ENCODE measurements at regions not wholly inside any gene's neighbourhood (a gene's known extent, or its start where the extent isn't known, plus 50 kb on each side); places are given as distances from the start of the nearest gene placed in this dataset.

DNA sequence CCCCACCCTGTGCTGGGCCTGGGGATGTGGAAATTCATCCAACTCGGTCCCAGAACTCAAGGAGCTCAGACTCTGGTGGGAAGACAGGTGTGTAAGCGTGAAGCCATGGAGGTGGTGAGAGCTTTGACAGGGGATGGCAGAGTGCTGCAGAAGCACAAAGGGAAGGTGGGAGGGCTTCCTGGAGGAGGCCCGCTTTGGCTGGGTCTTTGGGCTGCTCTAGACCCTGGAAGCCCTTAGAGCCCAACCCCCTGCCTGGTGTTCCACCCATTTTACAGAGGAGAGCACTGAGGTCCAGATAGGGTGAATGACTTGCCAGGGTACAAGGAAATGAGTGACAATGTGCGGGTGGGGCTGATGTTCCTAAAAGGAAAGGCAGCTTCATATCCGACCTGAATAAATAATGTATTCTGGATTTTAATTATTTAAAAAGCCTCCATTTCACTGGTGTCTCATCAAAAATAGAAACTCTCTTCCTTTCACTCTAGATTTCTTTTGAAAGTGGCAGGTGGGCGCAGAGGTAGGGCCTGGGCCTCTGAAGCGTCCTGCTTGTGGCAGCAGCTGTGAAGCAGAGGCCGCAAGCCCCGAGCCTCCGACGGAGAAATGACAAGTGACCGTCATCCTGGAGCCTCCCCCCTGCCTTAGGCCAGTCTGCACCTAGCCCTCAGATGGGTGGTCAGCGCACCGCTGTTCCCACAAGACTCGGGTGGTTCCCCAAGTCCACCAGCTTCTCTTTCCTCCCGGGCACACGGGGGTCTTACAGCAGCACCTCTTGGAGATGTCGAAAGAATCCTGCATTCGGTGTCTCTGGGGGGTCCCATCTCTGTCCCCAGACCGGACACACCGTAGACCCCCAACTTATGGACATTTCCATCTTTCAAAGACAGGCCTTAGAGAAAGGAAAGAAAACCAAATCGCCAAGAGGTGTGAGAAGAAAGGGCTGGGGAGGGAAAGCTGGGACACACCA lies 71.0 kb upstream of the TAF1B start:
- DNase-seq (ENCODE audit: low read depth, low spot score), result no peak

DNA sequence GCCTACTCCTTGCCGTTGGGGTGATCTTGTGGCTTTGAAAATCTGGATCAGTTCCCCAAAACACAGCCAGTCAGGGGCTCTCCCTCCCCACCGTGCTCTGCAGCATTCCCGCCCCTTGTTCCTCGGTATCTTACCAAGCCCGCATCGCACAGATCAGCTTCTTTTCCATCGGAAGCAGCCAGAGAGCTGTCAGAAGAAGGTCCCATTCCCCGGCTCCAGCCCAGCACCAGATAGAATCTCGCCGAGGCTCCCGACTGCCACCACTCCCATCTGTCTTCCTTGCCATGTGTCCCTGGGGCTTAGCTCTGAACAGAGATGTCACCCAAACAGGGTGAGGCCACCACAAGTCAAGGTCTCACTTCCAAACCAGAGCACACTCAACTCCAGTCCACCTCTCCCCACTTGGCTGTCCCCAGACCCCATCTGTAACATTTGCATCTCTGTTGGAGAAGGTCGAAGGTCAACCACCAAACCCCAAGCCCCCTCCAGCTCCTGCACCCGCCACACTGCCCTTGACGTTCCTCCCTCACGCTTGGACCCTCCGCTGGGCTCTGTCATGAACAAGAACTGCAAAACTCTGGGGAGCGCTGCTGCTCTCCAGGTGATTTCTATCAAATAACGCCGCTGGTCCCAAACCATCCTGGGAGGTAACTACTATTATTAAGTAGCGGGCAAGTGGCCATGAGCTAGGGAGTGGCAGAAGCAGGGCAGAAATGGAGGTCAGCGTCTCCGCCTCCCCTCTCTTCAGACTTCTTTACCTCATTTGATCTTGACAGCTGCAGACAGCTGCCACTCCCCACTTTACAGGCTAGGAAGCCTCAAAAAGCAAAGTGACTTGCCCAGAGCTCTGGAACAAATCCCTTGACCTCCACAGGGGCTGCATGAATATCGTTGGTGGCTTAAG lies 70.0 kb upstream of the TAF1B start:
- no peak for DNase-seq (ENCODE audit: low read depth, low spot score)

DNA sequence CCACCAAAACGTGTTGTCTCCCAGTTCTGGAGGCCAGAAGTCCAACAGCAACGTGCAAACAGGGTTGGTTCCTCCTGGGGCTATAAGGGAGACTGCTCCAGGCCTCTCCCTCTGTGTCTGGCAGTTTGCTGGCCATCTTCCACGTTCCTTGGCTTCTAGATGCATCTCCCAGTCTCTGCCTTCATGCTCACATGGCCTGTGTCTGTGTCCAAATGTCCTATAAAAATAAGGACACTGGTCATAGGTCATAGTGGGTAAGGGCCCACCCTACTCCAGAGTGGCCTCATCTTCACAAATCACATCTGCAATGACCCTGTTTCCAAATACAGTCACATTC lies 69.4 kb upstream of the TAF1B start:
- DNase-seq (ENCODE audit: low read depth, low spot score), result no peak

DNA sequence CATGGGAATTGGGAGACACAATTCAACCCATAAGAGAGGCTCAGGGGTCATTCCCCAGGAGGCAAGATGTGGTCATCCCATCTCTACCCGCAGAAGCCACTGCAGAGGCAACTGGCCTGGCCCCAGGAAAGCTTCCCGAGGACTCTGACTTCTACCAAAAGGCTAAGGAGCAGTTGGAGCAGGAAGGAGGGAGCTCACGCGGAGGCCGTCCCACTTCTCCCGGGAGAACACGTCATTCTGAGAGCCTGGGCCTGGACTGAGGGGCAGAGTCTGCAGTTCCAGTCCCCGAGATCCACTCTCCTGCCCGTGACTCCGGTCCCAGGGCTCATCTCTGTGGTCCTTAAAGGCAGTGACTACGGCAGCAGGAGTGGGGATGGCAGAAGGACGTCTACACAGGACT lies 69.0 kb upstream of the TAF1B start:
- DNase-seq (ENCODE audit: low read depth, low spot score), result no peak

DNA sequence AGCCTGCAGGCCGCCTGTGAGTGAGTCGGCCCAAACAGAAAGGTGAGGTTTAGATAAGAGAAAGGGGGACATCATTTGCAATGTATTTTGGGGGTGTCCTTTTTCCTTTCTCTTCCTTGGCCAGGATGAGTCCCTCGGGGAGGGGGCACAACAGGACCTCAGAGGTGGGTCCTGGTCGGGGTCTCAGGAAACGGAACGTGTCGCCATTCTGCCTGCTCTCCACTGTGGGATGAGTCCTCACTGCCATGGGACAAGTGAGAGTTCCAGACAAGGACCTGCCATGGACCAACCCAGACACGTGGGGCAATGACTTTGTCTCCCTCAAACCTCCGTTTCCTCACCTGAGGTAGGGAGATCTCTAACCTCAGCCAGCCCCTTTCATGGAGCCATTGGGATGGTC lies 67.9 kb upstream of the TAF1B start:
- DNase-seq (ENCODE audit: low read depth, low spot score), result no peak

DNA sequence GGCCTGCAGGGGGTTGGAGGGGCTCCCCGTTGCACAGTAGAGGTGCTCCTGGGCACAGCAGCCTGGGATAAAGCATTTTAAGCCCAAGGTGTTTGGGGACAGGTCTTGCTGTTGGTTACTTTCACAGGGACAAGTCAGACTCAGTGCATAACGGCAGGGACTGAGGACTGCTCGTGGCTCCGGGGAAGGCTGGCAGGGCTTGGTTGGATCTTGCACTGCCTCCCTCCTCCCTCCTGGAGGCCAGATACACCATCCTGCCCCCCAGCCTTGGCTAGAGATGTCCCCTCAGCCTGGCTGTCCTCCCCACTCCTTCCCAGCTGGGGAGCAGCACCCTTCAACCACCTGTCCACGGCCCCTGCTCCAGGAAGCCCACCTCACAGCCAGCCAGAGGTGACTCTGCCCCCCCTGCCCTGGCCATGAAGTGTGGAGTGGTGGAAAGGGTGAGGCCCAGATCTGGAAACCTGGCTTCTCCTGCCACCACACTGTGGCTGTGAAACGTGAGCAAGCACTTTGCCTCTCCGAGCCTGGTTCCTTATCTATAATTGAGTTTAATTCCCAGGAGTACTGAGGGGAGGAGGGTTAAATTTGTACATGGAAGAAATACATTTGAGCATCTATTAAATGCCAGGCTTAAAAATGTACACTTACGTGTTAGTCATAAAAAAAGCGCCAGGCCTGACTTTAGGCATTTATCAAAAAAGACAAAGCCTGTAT lies 67.1 kb upstream of the TAF1B start:
- no peak for DNase-seq (ENCODE audit: low read depth, low spot score)

DNA sequence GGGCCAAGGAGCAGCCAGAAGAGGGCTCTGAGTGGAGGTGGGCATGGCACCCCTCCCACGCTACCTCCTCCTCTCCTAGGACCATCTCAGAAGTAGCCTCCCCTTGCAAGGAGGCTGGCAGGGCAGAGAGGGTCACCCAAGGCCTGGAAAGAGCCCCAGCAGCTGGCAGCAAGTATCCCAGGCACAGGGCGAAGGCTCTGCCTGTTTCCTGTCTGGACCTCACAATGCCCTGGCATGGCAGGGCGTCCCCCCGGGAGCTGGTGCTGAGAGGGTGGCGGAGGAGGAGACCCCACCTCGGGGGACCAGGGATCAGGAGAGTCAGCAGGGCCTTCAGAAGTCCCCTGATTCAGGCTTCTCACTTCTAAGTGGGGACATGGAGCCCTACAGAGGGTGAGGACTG lies 66.2 kb upstream of the TAF1B start:
- DNase-seq (ENCODE audit: low read depth, low spot score), result no peak

DNA sequence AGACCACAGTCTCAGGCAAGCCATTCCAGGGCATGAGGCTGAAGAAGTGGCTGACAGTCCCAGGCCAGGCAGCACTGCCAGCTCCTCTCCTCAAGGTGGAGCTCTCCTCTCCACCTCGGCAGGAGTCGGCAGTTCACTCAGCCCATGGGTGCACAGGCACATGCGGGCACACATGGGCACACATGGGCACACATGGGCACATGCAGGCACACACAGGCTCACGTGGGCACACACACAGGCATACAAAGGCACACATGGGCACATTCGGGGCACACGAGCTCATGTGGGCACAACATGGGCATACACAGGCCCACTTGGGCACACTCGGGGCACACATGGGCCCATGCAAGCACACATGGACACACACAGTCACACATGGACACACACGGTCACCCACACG lies 65.3 kb upstream of the TAF1B start:
- no peak for DNase-seq (ENCODE audit: low read depth, low spot score)

DNA sequence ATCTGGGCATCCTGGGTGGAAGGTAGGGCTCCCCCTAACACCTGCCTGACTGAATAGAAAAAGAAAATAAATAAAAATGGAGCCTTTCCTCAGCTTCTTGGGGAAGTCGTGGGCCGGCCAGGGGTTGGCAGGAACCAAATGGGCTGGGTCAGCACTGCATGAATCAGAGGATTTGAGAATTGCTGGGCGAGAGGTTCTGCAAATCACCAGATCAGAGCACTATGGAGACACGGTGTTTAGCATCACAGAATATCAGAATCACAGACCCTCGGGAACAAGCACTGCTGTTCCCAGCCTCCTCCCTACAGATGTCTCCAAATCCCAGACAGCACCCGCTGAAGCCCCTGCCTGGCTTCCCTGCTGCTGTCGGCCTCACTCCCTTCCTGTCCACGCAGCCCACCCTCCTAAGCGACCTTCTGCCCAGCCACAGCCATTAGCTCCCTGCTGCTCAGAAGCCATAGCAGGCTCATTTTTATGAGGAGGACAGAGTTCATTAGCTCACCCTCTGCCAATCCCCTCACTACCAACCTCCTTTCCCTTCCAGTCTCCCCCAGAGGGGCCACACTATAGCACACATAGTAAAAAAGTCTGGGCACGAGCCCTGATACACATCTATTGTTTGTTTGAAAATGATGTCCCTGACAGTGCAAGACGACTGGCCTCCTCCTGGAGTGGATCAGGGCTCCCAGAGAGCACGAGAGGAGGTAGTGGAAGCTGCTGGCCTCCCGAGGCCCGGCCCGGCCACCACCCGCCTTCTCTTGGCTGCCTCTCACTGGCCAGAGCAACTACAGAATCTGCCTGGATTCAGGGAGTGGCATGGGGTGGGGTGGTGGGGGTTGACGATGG lies 64.6 kb upstream of the TAF1B start:
- DNase-seq (ENCODE audit: low read depth, low spot score), result no peak

DNA sequence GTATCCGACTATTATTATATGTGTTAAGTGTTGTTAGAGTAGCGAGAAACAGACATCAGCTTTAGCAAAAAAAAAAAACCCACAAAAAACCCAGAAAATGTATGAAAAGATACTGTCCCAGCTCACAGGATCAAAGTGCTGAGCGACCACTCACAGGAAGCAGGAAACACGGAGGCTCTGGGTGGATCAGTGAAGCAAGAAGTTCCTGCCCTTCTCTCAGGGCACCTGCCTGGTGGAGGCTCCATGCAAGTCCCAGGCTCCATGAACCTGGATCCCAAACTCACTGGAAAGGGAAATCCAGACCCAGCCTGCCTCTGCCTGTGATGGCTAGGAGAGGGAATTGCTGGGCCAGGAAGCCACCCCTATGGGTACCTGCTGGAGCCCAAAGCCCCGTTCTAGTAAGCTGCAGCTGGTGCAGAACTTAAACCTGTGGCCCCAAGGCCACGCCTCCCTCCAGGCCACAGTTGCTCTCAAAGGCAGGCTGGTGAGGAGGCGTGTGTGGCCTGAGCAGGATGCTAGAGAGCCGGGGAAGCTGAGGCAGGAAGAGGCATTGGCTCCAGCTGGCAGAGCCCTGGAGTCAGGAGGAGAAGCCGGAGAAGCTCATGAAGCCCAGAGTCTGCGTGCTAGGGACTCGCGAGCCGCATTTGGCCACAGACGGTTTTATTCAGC lies 63.5 kb upstream of the TAF1B start:
- DNase-seq (ENCODE audit: low read depth, low spot score), result no peak

DNA sequence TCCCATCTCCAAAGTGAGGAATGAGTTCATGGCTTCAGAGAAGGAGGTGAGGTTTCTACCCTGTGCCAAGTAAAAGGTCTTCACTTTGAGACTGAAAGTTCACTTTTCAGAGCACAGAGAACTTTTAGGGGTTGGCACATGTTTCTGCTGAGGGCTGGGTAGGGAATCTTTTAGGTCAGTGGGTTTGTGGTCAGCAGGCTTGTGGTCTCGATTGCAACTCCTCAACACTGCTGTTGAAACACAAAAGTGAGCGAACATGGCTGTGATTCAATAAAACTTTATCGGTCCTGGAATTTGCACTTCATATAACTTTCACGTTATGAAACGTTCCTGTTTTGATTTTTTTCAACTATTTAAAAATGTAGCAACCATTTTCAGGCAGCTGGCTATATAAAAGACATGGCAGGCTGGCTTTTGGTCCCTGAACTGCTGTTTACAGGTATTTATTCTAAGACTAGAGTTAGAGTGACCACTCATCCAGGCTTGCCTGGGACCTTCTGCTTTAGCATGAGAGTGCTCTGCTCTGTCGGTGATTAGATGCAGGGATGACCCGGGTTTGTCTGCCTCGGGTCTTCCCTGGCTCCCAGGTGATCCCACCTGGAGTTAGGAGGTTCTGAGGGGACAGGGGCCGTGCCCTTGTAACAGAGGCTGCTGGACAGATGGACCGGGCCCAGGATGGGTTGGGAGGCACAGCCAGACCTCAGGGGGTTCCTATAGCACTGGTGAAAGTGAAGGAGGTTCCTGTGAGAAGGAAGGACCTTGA lies 62.7 kb upstream of the TAF1B start:
- DNase-seq (ENCODE audit: low read depth, low spot score), result no peak

DNA sequence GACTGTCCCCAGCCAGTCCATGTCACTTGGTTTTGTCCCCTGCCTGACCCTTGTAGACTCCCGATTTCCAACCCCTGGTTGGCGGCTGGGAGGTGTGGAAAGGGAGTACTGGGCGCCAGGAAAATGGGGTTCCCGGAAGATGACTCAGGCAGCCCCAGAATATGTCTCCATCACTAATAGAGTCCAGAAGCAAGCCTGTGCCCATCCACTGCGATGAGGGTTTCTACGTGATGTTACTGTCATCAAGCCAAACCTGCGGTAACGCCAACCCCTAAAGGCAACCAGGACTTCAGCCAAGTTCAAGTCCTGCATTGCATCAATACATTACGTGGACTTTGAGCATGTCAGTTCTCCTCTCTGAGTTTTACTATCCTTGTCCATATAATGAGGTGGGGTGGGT lies 62.0 kb upstream of the TAF1B start:
- no peak for DNase-seq (ENCODE audit: low read depth, low spot score)

DNA sequence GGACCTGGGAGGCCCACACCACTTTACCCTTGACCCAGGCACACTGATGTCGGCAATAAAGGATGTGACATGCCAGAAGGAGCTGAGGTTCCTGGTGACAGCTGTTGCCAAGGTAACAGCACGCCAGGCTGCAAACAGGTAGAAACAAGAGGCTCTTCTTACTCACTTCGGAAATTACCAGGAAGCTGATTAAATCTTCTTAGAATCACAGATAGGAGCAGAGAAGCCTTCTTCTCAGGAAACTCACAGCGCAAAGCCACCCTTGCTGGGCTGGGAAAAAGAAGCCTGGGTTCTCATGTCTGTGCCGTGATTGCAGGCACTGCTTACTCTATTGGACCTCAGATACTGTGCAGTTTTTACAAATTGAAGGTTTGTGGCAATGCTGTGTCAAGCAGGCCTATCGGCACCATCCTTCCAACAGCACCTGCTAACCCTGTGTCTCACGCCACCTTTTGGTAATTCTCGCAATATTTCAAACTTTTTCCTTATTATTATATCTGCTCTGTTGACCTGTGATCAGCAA lies 61.0 kb upstream of the TAF1B start:
- DNase-seq (ENCODE audit: low read depth, low spot score), result peak; percentile 65

DNA sequence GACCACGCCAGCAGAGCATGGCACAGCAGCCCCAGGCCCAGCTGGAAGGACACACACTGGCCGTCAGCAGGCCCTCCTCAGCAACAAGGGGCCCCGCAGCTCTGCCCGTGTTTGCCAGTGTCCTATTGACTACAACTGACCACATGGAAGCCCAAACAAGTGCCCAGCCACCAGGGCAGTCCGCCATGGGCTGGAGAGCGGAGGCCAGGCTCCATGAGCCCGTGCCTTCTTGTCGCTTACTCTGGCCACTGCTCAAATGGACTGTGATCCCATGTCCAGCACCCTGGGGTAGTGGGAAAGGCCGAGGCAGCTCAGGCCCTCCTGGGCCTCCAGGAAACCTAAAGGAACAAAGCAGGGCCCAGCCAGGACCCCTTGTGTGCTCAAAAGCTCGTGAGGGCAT lies 53.9 kb upstream of the TAF1B start:
- no peak for DNase-seq (ENCODE audit: low read depth, low spot score)

DNA sequence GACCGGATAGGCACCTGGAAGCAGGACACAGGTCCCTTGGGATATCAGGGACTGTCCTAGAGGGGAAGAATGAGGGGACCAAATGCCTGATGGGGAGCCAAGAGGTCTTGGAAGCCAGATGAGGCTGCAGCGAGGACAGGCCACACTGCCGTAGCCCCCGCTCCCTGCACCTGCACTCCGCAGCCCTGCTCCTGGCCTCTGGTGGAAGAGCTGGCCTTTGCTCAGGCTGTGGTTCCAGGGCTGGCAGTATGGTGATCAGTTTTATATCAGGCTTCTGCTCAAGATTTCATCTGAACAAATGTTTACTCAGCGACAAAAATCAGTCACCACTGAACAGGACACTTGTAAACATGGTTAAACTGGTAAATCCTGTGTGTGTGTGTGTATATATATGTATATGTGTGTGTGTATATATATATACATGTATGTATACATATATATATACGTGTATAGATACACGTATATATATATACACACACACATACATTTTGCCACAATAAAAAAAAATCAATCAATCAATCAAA lies 52.5 kb upstream of the TAF1B start:
- no peak for DNase-seq (ENCODE audit: low read depth, low spot score)

DNA sequence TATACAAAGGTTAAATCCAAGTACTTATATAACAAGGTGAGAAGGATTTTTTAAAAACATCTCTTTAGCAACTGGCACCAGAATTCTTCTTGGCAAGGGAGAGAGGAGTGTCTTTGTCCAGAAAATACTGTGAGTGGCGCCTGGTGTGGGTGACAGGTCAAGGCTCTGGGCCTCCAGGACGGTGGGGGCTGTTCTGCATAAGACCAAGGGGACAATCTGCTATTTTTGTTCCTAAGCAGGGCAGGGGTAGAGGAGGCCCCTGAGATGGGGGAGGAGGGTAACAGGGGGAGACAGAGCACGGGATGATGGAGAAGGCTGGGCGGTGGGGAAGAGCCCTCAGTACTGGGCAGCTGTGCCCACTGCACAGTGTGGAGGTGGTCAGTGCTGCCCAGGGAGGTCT lies 51.6 kb upstream of the TAF1B start:
- DNase-seq (ENCODE audit: low read depth, low spot score), result no peak

DNA sequence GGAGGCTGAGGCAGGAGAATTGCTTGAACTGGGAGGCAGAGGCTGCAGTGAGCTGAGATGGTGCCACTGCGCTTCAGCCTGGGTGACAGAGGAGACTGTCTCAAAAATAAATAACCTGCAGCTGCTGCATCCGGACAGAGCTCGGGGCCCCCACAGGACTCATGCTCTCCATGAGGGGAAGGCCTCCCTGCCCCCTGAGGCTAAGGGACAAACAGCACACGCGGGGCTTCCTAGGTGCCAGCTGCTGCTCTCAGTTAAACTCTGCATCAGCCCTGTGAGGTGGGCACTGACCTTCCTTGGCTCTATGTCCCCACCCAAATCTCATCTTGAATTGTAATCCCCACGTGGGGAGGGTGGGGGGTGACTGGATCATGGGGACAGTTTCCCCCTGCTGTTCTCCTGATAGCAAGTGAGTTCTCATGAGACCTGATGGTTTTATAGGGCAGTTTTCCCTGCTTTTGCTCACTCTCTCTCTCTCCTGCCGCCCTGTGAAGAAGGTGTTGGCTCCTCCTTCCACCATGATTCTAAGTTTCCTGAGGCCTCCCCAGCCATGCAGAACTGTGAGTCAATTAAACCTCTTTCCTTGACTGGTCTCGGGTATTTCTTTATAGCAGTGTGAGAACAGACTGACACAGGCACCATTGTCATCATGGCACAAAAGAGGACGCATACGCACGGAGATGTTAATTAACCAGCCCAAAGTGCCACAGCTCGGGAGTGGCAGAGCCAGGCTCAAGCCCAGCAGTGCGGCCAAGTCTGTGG lies 49.9 kb upstream of the TAF1B start:
- no peak for DNase-seq (ENCODE audit: low read depth, low spot score)

Measured in activated CD4-positive, CD25-positive, alpha-beta regulatory T cell treated with anti-CD3 and anti-CD28 coated beads, Interleukin-2, amount 50 U/mL, for 16 hours (primary cell).